Loucy (cell line): ENCODE measurements at regions not wholly inside any gene's neighbourhood (a gene's known extent, or its start where the extent isn't known, plus 50 kb on each side); places are given as distances from the start of the nearest gene placed in this dataset.

Experiments
- H2AFZ ChIP-seq: fragments of 200-600 bp; sonication (generic); 2 replicates; pipeline ENCODE4 v1.6.0; 2016; ENCODE audit warnings: antibody characterized with exemption, mild to moderate bottlenecking, low read length, moderate library complexity
- H3F3A ChIP-seq: fragments of 200-600 bp; 2 replicates; pipeline ENCODE4 v1.6.0; 2016; ENCODE audit warnings: antibody characterized with exemption, low read depth, mild to moderate bottlenecking
- H3K27me3 ChIP-seq: fragments of 200-600 bp; sonication (generic); 2 replicates; pipeline ENCODE4 v1.6.1; 2014; ENCODE audit warnings: low read length, mild to moderate bottlenecking; ENCODE audit not compliant: insufficient read depth, poor library complexity, severe bottlenecking
- H3K36me3 ChIP-seq: fragments of 200-600 bp; sonication (generic); 2 replicates; pipeline ENCODE4 v1.6.1; 2016; ENCODE audit warnings: low read length; ENCODE audit not compliant: insufficient read depth
- H3K4me1 ChIP-seq: fragments of 200-600 bp; sonication (generic); 2 replicates; pipeline ENCODE4 v1.5.1; 2014; ENCODE audit warnings: low read length, mild to moderate bottlenecking; ENCODE audit not compliant: insufficient read depth, poor library complexity, severe bottlenecking
- H3K4me2 ChIP-seq: fragments of 200-600 bp; sonication (generic); 2 replicates; pipeline ENCODE4 v1.6.0; 2014; ENCODE audit warnings: antibody characterized with exemption, low read length, low read depth, mild to moderate bottlenecking; ENCODE audit not compliant: poor library complexity, severe bottlenecking
- H3K4me3 ChIP-seq: fragments of 200-600 bp; sonication (generic); 2 replicates; pipeline ENCODE4 v1.5.1; 2014; ENCODE audit warnings: low read length, mild to moderate bottlenecking, mixed read lengths; ENCODE audit not compliant: poor library complexity, severe bottlenecking
- H3K79me2 ChIP-seq: fragments of 200-600 bp; sonication (generic); 2 replicates; pipeline ENCODE4 v1.6.1; 2014; ENCODE audit warnings: low read length; ENCODE audit not compliant: insufficient read depth
- H3K9ac ChIP-seq: fragments of 200-600 bp; sonication (generic); 2 replicates; pipeline ENCODE4 v1.6.0; 2014; ENCODE audit warnings: mild to moderate bottlenecking, low read depth, low read length, moderate library complexity; ENCODE audit not compliant: poor library complexity, severe bottlenecking
- H3K9me2 ChIP-seq: fragments of 200-600 bp; sonication (generic); replicated peaks from 2 replicates; pipeline ENCODE4 v1.6.1; 2016; ENCODE audit warnings: low read depth, low read length, mixed read lengths
- H3K9me3 ChIP-seq: fragments of 200-600 bp; sonication (generic); 2 replicates; pipeline ENCODE4 v1.6.1; 2014; ENCODE audit warnings: mild to moderate bottlenecking, antibody characterized with exemption, low read length, low read depth; ENCODE audit not compliant: insufficient read depth
- H4K20me1 ChIP-seq: fragments of 200-600 bp; sonication (generic); 2 replicates; pipeline ENCODE4 v1.6.0; 2014; ENCODE audit warnings: antibody characterized with exemption, low read length, mild to moderate bottlenecking; ENCODE audit not compliant: insufficient read depth, poor library complexity, severe bottlenecking
- CTCF ChIP-seq: fragments of 200-600 bp; sonication (generic); conservative IDR thresholded peaks from 2 replicates; pipeline ENCODE4 v1.5.1; 2014; ENCODE audit warnings: mild to moderate bottlenecking, antibody characterized with exemption, low read length
- EZH2phosphoT487 ChIP-seq: fragments of 200-600 bp; IDR thresholded peaks from 2 replicates; pipeline ENCODE4 v1.6.1; 2018; ENCODE audit warnings: antibody characterized with exemption, mild to moderate bottlenecking, moderate library complexity, borderline replicate concordance

- Histone ChIP-seq H3K36me3 (no peaks in the 10 kb centered on the region), H3K4me3 (no peak overlapping the region), H3K4me1 (no peaks in the 10 kb centered on the region), H3K9ac (no peak overlapping the region), H3K9me3 (no peaks in the 10 kb centered on the region), H4K20me1 (no peaks in the 10 kb centered on the region), H3K79me2 (no peaks in the 10 kb centered on the region), H2AFZ (no peak overlapping the region), H3K4me2 (no peak overlapping the region), H3K9me2 (no peaks in the 10 kb centered on the region), H3K27me3 (no peaks in the 10 kb centered on the region), H3F3A (no peaks in the 10 kb centered on the region)
- TF ChIP-seq CTCF (no peak), EZH2phosphoT487 (no peak)
These were observed 134.2 kb upstream of the MARCHF11 start for GRCh38 chr5:16313761-16314160.

GRCh38 chr5:16312785-16313184 lies 133.2 kb upstream of the MARCHF11 start:
- Histone ChIP-seq H3K9me3 (no peaks in the 10 kb centered on the region), H3K9ac (no peak overlapping the region), H2AFZ (no peak overlapping the region), H3K27me3 (no peaks in the 10 kb centered on the region), H3K4me2 (no peak overlapping the region), H3K4me3 (no peak overlapping the region), H3K9me2 (no peaks in the 10 kb centered on the region), H4K20me1 (no peaks in the 10 kb centered on the region), H3K4me1 (no peaks in the 10 kb centered on the region), H3K36me3 (no peaks in the 10 kb centered on the region), H3K79me2 (no peaks in the 10 kb centered on the region), H3F3A (no peaks in the 10 kb centered on the region)
- TF ChIP-seq EZH2phosphoT487 (no peak), CTCF (no peak)

GRCh38 chr5:16311666-16312065 lies 132.1 kb upstream of the MARCHF11 start:
- Histone ChIP-seq H3K4me2 (no peak overlapping the region), H3K4me3 (no peak overlapping the region), H3K9me3 (no peaks in the 10 kb centered on the region), H2AFZ (no peak overlapping the region), H3K9ac (no peak overlapping the region), H3F3A (no peaks in the 10 kb centered on the region), H3K9me2 (no peaks in the 10 kb centered on the region), H3K4me1 (no peaks in the 10 kb centered on the region), H3K79me2 (no peaks in the 10 kb centered on the region), H3K36me3 (no peaks in the 10 kb centered on the region), H3K27me3 (no peaks in the 10 kb centered on the region), H4K20me1 (no peaks in the 10 kb centered on the region)
- TF ChIP-seq CTCF (no peak), EZH2phosphoT487 (no peak)
